Astrocyte (in vitro differentiated cells and primary cell): ENCODE measurements at regions not wholly inside any gene's neighbourhood (a gene's known extent, or its start where the extent isn't known, plus 50 kb on each side); places are given as distances from the start of the nearest gene placed in this dataset.

Source experiments
- EZH2 ChIP-seq: IDR thresholded peaks from 2 replicates; pipeline ENCODE4 v1.6.1; 2012; ENCODE audit warnings: mild to moderate bottlenecking, low read length, inconsistent platforms; ENCODE audit not compliant: insufficient read depth
- TF ChIP-seq, protein P1 (sequence below): IDR thresholded peaks from 2 replicates; pipeline ENCODE4 v1.5.1; 2011; ENCODE audit warnings: low read depth, mild to moderate bottlenecking, inconsistent platforms, low read length, moderate library complexity; ENCODE audit not compliant: insufficient read depth

DNA sequence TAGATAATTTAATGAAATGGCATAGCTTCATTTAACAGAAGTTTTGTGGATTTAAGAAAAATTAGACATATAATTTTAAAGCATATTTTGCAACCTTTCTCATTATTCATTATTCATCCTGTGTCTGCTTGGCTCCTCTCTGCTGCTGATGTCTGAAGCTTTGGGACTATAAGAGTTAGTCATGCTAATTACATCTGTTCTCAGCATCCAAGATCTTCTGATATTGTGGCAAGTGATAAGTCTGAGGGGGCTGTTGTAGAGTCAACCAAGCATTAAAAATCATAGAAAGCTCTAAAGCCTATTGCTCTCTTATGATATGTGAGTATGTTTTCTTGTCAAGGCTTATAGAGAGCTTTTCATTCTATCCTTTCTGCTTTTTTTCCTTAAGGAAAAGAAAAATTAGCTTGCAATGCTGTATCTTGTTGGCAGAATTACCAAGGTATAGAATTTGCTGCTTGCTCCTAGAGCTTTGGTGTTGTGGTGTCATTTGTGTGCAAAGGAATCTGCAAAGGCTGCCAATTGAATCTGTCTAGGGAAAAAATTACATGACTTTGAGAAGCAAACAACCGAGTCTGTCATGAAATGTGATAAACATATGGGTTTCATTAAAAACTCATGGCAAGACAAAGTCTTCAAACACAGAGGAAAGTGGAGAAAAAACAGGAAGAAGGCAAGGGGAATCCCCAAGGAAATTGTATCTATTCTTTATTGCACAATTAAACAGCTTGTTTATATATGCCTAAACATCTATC, 156.1 kb upstream of the DAB2 start:
- TF ChIP-seq, protein P1, sequence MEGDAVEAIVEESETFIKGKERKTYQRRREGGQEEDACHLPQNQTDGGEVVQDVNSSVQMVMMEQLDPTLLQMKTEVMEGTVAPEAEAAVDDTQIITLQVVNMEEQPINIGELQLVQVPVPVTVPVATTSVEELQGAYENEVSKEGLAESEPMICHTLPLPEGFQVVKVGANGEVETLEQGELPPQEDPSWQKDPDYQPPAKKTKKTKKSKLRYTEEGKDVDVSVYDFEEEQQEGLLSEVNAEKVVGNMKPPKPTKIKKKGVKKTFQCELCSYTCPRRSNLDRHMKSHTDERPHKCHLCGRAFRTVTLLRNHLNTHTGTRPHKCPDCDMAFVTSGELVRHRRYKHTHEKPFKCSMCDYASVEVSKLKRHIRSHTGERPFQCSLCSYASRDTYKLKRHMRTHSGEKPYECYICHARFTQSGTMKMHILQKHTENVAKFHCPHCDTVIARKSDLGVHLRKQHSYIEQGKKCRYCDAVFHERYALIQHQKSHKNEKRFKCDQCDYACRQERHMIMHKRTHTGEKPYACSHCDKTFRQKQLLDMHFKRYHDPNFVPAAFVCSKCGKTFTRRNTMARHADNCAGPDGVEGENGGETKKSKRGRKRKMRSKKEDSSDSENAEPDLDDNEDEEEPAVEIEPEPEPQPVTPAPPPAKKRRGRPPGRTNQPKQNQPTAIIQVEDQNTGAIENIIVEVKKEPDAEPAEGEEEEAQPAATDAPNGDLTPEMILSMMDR: no peak
- no peak for TF ChIP-seq EZH2
